Left lung (tissue), 4 donors: ENCODE measurements at regions not wholly inside any gene's neighbourhood (a gene's known extent, or its start where the extent isn't known, plus 50 kb on each side); places are given as distances from the start of the nearest gene placed in this dataset.

Experiments
- ATAC-seq: fragments of 200-7000 bp; cut with Tn5 transposase; one replicate; pipeline ENCODE4 v1.9.1; 2020; ENCODE audit warnings: moderate library complexity
- DNase-seq, 4 donors: peaks; one replicate each; pipeline ENCODE4 v3.0.0-alpha.2; 2013 to 2020
- H3K27ac ChIP-seq, 2 donors: fragments of 200-600 bp; sonication (generic) in 1 of 2; one replicate each; pipeline versions ENCODE4 v1.5.0 to v1.8.0; 2020 to 2021
- H3K27me3 ChIP-seq, 2 donors: fragments of 200-600 bp; sonication (generic) in 1 of 2; one replicate each; pipeline versions ENCODE4 v1.5.0 to v1.8.0; 2020 to 2021
- H3K36me3 ChIP-seq, 2 donors: fragments of 200-600 bp; sonication (generic) in 1 of 2; one replicate each; pipeline versions ENCODE4 v1.5.0 to v1.8.0; 2020 to 2021
- H3K4me1 ChIP-seq, 2 donors: fragments of 200-600 bp; one replicate each; pipeline ENCODE4 v1.8.0; 2021
- H3K4me3 ChIP-seq, 2 donors: fragments of 200-600 bp; sonication (generic) in 1 of 2; one replicate each; pipeline versions ENCODE4 v1.5.0 to v1.8.0; 2020 to 2021; ENCODE audit warnings: mild to moderate bottlenecking in 1 of 2
- H3K9me3 ChIP-seq, 2 donors: fragments of 200-600 bp; sonication (generic) in 1 of 2; one replicate each; pipeline versions ENCODE4 v1.5.0 to v1.8.0; 2020 to 2021
- intact Hi-C, 2 donors: fragments of 100-400 bp; cut with DNase I; formaldehyde crosslinking; loops; one replicate each; pipeline versions ENCODE4 v1.11.2 to v1.14.2; 2022
- TF ChIP-seq, protein P1 (sequence below), 2 donors: fragments of 200-600 bp; sonication (generic) in 1 of 2; IDR thresholded peaks; one replicate each; pipeline versions ENCODE4 v1.5.0 to v1.8.0; 2021; ENCODE audit warnings: antibody characterized with exemption in 2 of 2
- donor health status: DM: no; HTN: yes; CAD: no.
- donor health status: DM: no; HTN: no; CAD: no.

DNA sequence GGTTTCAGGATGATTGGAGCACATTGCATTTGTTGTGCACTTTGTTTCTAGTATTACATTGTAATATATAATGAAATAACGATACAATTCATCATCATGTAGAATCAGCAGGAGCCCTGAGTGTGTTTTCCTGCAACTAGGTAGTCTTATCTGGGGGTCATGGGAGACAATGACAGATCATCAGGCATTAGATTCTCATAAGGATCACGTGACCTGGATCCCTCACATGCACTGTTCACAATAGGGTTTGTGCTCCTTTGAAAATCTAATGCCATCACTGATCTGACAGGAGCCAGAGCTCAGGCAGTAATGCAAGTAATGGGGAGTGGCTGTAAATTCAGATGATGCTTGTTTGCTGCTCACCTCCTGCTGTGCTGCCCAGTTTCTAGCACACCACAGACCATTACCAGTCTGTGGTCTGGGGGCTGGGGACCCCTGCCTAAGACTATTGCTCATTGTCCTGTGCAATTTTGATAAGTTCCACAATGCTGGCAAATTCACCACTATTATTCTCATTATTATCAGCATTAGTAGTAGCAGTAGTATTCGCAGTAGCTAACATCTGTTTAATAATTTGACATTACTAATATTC is 428.7 kb upstream of the TNP1 start:
- Histone ChIP-seq H3K27me3 (no peaks in the 10 kb centered on the region), H3K4me1 (no peaks in the 10 kb centered on the region), H3K36me3 (no peaks in the 10 kb centered on the region), H3K4me3 (no peak overlapping the region), H3K9me3 (peaks cover 0 to 3% of the 10 kb centered on the region in 2 donors), H3K27ac (no peak overlapping the region)
- DNase-seq (no peak), ATAC-seq (no peak)
- intact Hi-C loops = no loop called here
- TF ChIP-seq, protein P1, sequence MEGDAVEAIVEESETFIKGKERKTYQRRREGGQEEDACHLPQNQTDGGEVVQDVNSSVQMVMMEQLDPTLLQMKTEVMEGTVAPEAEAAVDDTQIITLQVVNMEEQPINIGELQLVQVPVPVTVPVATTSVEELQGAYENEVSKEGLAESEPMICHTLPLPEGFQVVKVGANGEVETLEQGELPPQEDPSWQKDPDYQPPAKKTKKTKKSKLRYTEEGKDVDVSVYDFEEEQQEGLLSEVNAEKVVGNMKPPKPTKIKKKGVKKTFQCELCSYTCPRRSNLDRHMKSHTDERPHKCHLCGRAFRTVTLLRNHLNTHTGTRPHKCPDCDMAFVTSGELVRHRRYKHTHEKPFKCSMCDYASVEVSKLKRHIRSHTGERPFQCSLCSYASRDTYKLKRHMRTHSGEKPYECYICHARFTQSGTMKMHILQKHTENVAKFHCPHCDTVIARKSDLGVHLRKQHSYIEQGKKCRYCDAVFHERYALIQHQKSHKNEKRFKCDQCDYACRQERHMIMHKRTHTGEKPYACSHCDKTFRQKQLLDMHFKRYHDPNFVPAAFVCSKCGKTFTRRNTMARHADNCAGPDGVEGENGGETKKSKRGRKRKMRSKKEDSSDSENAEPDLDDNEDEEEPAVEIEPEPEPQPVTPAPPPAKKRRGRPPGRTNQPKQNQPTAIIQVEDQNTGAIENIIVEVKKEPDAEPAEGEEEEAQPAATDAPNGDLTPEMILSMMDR (IDR thresholded peaks at IDR 0.05) = no peak

DNA sequence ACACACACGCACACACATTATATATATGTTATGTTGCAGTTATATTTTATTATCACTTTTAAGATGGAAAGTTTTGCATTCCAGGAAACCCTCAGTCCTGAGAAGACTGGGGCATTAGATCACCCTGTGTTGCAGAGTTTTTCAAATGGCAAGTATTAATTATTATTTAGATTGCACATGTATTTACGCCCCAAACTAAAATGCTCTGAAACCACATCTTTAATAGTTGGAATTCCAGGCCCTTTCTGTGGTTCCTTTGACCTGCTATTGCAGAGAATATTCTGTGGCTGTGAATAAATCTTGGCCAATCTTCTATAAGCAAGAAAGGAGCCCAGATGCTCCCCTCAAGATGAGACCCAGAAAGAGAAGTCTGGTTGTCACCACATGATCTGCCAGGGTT is 427.0 kb upstream of the TNP1 start:
- H3K9me3 ChIP-seq = peaks cover 0 to 3% of the 10 kb centered on the region in 2 donors
- no peaks in the 10 kb centered on the region for H3K4me1 ChIP-seq
- H3K4me3 ChIP-seq = no peak overlapping the region
- no peaks in the 10 kb centered on the region for H3K27me3 ChIP-seq
- intact Hi-C loops = no loop called here
- no peak overlapping the region for H3K27ac ChIP-seq
- DNase-seq (no peak), ATAC-seq (no peak)
- no peaks in the 10 kb centered on the region for H3K36me3 ChIP-seq
- TF ChIP-seq, protein P1 (IDR thresholded peaks at IDR 0.05) = no peak

DNA sequence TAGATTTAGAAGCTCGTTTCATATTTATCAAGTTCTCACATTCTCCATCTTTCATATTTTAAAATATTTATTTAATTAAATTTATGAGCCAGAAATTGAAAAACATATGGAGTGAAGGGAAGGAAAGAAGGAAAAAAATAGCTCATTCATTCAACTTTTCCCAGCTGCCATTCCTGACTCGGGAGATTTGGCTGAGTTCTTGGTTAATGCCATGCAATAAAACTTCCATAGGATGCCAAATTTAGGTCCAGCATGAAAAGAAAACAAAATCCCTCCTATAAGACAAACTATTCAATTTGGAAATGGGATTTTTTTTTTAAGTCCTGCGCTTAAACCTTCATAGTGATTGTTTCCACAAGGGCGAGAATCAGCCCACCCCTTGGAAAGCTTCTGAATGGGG is 426.1 kb upstream of the TNP1 start:
- ATAC-seq (no peak), DNase-seq (no peak)
- Histone ChIP-seq H3K4me3 (no peak overlapping the region), H3K27me3 (no peaks in the 10 kb centered on the region), H3K9me3 (peaks cover 0 to 3% of the 10 kb centered on the region in 2 donors), H3K4me1 (no peaks in the 10 kb centered on the region), H3K36me3 (no peaks in the 10 kb centered on the region), H3K27ac (no peak overlapping the region)
- TF ChIP-seq, protein P1 (IDR thresholded peaks at IDR 0.05) = no peak
- intact Hi-C loops = no loop called here

DNA sequence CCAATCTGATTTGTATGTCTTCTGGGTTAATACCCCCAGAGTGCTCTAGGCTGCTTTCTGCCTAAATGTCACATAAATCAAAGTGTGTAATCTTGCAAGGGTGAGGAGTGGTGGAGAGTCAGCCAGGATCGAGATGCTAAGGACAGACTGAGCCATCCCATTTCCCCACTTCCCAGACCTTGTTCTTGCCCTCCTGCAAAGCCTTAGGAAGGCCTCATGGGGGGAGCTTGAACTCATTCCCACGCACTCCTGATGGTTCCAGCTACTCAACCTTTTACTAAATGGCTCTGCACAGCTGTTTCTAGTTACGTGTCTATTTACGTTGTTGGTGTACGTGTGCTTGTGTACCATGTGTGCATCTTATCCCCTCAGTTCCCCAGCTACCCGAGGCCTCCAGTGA is 423.6 kb upstream of the TNP1 start:
- intact Hi-C loops = no loop called here
- no peaks in the 10 kb centered on the region for H3K27me3 ChIP-seq
- no peak overlapping the region for H3K27ac ChIP-seq
- TF ChIP-seq, protein P1 (IDR thresholded peaks at IDR 0.05) = no peak
- no peaks in the 10 kb centered on the region for H3K4me1 ChIP-seq
- DNase-seq = no peak
- ATAC-seq = no peak
- peaks cover 0 to 3% of the 10 kb centered on the region in 2 donors for H3K9me3 ChIP-seq
- H3K4me3 ChIP-seq = no peak overlapping the region
- H3K36me3 ChIP-seq = no peaks in the 10 kb centered on the region

DNA sequence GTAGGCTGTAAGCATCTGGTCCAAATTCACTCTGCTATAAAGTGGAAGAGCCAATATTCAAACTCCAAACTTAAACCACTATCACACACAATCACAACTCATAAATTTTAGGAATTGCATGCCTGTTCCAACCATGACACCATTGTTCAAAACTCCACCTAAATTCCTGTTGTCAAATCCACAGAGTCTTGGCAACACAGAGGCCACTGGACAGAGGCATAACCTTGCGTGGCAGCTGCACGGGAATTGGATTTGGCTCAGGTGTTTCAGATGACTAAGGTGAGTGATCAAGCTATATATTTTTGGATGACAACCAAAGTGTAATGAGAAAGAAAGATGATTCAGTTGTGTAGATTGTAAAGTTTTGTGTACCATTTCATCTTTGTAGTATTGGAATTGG is 422.7 kb upstream of the TNP1 start:
- TF ChIP-seq, protein P1 (IDR thresholded peaks at IDR 0.05) = no peak
- ATAC-seq (no peak), DNase-seq (no peak)
- Histone ChIP-seq H3K27ac (no peak overlapping the region), H3K36me3 (no peaks in the 10 kb centered on the region), H3K4me1 (no peaks in the 10 kb centered on the region), H3K9me3 (no peaks in the 10 kb centered on the region), H3K4me3 (no peak overlapping the region), H3K27me3 (no peaks in the 10 kb centered on the region)
- intact Hi-C loops = no loop called here
